ENCODE measurements at regions not wholly inside any gene's neighbourhood (a gene's known extent, or its start where the extent isn't known, plus 50 kb on each side); places are given as distances from the start of the nearest gene placed in this dataset.

DNA sequence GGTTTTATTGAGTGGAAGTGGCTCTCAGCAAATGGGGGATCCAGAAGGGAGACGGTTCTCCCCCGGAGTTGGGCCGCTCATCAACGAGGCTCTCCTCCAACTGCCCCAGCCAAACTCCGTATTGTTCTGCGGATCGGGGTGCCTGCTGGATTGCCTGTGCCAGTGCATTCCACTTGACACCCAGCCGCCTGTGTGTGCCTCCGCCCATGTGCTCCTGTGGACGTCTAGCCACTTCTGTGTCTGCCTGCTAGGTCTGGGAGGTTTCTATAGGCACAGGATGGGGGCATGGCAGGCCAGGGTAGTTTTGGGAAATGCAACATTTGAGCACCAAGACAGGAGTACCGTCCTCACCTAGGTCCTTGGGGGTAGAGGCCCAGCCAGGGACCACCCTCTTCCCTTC is 225.7 kb upstream of the AMIGO2 start:
- no peak for DNase-seq

DNA sequence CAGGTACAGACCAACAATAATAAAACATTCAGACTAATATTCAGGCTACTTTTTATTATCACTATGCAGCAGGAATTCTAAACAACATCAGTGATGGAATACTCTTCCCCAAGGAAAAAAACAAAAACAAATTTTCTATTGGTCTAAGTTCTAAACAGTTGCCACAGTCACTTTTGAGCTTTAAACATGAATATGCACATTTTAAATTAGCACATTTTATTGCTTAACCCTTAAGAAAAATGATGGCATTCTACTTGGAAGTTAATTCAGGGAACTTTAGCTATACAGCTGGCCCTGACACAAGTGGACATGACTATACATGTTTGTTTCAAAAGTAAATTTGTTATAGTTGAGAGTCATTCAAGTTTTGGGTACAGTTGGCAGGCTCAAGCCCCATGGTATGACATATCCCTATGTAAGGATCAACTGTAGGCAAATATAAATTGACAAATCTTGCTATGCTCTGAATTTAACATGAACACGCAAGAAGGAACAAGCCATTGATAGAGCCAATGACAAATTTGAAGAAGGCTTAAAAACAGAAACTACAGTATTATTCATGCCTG is 224.3 kb upstream of the AMIGO2 start:
- no peak for DNase-seq

DNA sequence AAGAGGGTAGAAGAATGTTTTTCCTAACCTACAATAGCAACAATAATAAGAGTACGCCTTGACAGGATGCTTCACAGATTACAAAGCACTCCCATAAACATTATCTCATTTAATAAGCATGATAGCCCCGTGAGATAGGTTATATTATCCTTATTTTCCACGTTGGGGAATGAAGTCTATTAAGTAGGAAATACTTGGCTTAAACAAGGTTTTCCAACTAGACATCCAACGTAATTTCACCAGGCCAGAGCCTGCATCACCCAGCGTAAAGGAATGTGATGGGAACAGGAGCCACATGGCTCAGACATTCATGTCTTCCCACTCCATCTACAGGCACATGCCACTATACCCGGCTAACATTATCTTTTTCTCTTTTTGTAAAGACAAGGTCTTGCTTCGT is 223.4 kb upstream of the AMIGO2 start:
- DNase-seq: no peak

DNA sequence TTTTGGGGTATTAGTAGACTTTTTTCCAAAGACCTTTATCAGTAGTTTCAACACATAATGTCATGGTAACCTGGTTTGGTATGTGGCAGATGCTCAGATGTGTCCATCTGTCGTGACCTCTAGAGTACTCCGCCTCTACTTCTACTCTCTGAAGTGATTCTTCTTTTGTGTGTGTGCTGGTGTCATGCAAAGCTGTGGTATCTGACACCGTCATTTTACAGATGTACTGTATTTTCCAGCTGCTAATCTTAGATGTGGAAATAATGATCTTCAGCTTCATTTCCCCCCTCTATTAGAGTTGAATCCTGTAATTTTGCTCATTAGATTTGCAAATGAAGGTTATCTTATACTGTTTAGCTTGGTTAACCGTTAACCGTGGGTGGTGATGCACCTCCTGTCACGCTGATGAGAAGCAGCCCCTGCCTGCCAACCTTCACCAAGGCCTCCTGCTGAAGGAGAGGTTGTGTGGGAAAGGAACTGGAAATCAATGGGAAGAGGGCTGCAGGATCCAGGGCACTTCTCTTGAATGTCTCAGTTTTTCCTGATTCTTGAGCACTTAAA is 222.4 kb upstream of the AMIGO2 start:
- DNase-seq: no peak

DNA sequence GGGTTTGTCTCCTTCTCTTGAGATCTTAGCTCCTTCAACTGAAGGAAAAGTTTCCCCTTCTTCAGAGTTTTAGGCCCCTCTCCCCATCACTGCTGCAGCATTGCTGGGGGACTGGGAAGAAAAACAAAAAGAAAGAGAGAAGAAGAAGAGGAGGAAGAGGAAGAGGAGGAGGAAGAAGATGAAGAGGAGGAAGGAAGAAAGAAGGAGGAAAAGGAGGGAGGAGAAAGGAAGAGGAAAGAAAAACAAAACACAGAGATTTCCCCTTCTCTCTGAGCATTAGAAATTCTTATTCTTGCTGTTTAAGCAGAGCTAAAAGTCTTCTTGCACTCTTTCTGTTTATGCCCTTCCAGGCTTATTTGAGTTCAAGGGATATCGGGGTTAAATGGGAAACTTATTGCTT is 219.8 kb upstream of the AMIGO2 start:
- no peak for DNase-seq

DNA sequence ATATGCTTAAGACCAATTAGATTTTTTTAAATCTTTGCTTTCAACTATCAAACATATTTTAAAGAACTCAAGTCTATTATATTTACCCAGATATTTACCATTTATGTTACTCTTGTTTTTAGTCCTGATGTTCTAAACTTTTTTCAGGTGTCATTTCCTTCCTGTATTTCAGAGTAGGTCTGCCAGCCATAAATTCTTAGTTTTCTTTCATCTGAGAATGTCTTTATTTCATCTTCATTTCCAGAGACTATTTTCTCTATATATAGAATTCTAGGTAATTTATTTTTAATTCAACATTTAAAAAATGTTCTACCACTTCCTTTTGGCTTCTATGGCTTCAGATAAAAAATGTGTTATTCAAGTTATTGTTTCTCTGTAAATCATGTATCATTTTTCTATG is 218.2 kb upstream of the AMIGO2 start:
- no peak for DNase-seq

DNA sequence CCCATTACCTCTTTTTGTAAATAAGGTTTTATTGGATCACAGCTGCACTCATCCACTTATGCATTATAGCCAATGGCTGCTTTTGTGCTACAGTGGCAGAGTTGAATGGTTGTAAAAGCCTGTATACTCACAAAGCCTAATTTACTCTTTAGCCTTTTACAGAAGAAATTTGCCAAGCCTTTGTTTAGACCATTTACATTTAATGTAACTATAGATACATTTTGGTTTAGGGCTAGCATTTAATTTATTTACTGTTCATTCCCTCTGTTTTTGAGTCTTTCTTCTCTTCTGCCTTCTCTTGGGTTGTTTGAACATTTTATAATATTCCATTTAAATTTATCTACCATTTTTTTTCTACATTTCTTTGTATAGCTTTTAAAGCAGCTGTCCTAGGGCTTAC is 217.1 kb upstream of the AMIGO2 start:
- DNase-seq: no peak

DNA sequence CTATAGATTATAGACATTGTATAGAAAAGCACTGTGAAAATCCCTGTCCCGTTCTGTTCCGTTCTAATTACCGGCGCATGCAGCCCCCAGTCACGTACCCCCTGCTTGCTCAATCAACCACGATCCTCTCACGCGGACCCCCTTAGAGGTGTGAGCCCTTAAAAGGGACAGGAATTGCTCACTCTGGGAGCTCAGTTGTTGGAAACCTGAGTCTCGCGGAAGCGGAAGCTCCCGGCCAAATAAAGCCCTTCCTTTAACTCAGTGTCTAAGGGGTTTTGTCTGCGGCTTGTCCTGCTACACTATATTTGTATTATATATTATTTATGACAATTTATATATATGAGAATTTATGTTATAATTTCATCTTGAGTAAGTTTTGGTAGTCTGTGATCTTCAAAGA is 213.6 kb upstream of the AMIGO2 start:
- no peak for DNase-seq

DNA sequence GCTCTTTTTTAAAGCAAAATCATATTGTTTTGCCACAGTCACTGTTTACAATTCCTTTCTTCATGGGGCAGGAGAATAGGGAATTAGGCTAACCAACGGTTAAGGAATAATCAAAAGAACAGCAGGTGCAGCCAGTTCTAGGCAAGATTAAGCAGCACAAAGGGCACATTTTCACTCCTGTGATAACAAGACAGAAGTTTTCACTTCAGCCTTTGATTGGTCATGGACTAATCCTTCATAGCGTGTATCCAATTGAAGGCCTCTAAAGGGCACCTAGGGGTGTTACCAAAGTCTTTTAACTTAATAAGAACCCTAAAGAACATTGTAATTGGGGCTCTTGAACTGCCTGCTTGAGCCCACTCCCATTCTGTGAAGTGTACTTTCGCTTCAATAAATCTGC is 206.9 kb upstream of the AMIGO2 start:
- no peak for DNase-seq

All from CD4-positive, alpha-beta T cell treated with Interleukin-17A for 4 hours (primary cell).